Mesothelial cell of epicardium (in vitro differentiated cells): ENCODE measurements at regions not wholly inside any gene's neighbourhood (a gene's known extent, or its start where the extent isn't known, plus 50 kb on each side); places are given as distances from the start of the nearest gene placed in this dataset.

ENCODE experiments used
- DNase-seq, 2 experiments: peaks; one replicate each; pipeline ENCODE4 v3.0.0; 2021; ENCODE audit warnings: low spot score in 2 of 2; ENCODE audit not compliant: unreplicated experiment in 2 of 2
- H3K27ac Mint-ChIP-seq: 2 replicates; pipeline ENCODE4 v1.8.0; 2021; ENCODE audit warnings: mixed read lengths
- H3K27me3 Mint-ChIP-seq: 2 replicates; pipeline ENCODE4 v1.8.0; 2021; ENCODE audit warnings: low read depth, mixed read lengths
- H3K36me3 Mint-ChIP-seq: 2 replicates; pipeline ENCODE4 v1.8.0; 2021; ENCODE audit warnings: mixed read lengths
- H3K4me1 Mint-ChIP-seq: 2 replicates; pipeline ENCODE4 v1.8.0; 2021; ENCODE audit warnings: mixed read lengths
- H3K4me3 Mint-ChIP-seq: 2 replicates; pipeline ENCODE4 v1.8.0; 2021; ENCODE audit warnings: mild to moderate bottlenecking, moderate library complexity, mixed read lengths
- H3K9me3 Mint-ChIP-seq: 2 replicates; pipeline ENCODE4 v1.8.0; 2021; ENCODE audit warnings: mixed read lengths
- CTCF ChIP-seq: fragments of 200-600 bp; sonication (generic); IDR thresholded peaks from one replicate; pipeline ENCODE4 v1.5.0; 2021; ENCODE audit warnings: antibody characterized with exemption; ENCODE audit not compliant: unreplicated experiment

DNA sequence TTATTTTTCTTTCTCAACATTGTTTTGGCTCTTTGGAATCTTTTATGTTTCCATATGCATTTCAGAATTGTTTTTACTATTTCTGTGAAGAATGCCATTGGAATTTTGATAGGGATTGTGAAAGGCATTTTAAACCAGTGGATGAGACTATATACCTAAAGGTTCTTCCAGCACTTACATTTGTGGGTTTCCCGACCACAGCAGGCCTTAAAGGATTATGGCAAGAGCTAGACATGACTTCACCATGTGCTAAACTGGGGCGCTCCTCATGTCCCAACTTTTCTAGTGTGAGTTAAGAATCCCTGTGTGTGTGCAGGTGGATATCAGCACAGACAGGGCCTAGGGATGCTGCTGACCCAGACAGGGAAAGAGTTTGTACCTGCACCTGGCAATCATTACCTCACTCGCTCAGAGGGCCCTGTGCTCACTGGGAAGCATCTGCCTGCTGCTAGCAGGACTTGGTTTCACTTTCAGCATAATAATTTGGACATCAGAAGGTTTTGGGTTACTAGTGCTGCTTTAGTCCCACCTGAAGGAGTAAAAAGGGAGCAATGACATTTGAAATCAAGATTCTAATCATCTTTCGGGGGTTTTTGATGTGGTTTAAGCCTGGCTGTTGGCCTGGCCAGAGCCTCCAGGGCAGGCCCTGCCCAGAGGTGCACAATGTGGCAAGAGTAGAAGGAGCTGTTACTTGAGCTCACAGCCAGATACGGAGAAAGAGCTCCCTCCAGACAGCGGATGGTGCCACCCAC, 137.1 kb downstream of the CDC5L start:
- Mint-ChIP-seq H3K27me3 (peaks cover 13% of the 10 kb centered on the region), H3K36me3 (peaks cover 2% of the 10 kb centered on the region), H3K4me3 (no peak overlapping the region), H3K9me3 (peaks cover 28% of the 10 kb centered on the region), H3K27ac (no peak overlapping the region), H3K4me1 (peaks cover 4% of the 10 kb centered on the region)
- TF ChIP-seq CTCF, result no peak
- no peak for DNase-seq

- DNase-seq, result no peak
- no peak overlapping the region for H3K27ac Mint-ChIP-seq
- no peak overlapping the region for H3K4me3 Mint-ChIP-seq
- peaks cover 2% of the 10 kb centered on the region for H3K36me3 Mint-ChIP-seq
- no peak for TF ChIP-seq CTCF
- peaks cover 4% of the 10 kb centered on the region for H3K4me1 Mint-ChIP-seq
- H3K27me3 Mint-ChIP-seq, result peaks cover 15% of the 10 kb centered on the region
- peaks cover 20% of the 10 kb centered on the region for H3K9me3 Mint-ChIP-seq
Measured at GRCh38 chr6:44525761-44526351, 138.3 kb downstream of the CDC5L start.

DNA sequence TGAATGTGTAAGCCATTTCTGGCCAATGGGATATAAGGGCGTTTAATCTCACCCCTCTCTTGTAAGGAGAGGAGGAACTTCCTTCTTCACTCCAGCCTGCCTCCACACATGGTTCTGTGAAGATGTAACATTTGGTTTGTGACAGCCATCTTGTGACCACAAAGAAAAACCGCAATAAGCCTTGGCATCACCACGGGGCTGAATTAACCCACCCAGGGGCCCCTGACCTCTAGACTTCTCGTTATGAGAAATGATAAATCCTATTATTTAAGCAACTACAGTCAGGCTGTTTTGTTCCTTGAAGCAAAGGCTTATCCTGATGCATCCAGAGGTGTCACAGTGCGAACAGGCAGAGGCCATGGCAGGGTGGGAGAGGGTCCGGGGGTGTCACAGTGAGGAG, 139.7 kb downstream of the CDC5L start:
- no peak for TF ChIP-seq CTCF
- Mint-ChIP-seq H3K36me3 (peaks cover 2% of the 10 kb centered on the region), H3K27ac (no peak overlapping the region), H3K9me3 (peaks cover 9% of the 10 kb centered on the region), H3K27me3 (peaks cover 9% of the 10 kb centered on the region), H3K4me1 (peaks cover 4% of the 10 kb centered on the region), H3K4me3 (no peak overlapping the region)
- no peak for DNase-seq

DNA sequence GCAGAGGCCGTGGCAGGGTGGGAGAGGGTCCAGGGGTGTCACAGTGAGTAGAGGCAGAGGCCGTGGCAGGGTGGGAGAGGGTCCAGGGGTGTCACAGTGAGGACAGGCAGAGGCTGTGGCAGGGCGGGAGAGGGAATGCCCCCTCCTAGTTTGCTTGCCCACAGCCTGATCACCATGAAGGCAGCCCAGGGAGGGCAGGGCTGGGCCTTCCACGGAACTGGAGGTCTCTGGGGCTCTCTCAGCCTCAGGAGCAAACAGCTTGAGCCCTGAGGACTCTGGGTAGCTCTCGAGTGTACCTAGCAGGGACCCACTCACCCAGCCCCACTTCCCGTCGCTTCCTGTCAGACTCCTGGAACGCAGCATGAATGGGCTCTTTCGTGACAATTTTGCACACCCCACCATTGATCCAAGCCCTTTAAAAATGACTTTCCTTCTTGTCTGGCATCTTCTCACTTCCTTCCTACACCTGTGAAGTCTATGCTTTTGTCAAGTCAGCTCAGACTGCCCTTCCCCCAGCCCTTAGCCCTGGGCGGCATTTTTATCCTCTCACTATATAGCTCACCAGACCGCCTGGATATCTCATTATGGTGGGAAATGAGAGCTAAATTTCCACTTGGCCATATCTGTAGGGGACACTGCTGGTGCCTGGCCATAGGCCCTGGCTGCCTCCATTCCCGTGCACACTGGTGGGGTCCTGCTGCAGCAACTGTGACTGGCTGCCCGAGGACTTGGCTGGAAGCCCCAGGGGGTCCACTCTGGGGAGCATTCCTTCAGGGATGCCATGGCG, 140.3 kb downstream of the CDC5L start:
- Mint-ChIP-seq H3K36me3 (peaks cover 2% of the 10 kb centered on the region), H3K9me3 (peaks cover 9% of the 10 kb centered on the region), H3K27me3 (peaks cover 9% of the 10 kb centered on the region), H3K4me3 (no peak overlapping the region), H3K4me1 (peaks cover 4% of the 10 kb centered on the region), H3K27ac (no peak overlapping the region)
- DNase-seq, result no peak
- no peak for TF ChIP-seq CTCF

GRCh38 chr6:44528370-44528644, 140.8 kb downstream of the CDC5L start:
- DNase-seq, result no peak
- Mint-ChIP-seq H3K36me3 (peaks cover 2% of the 10 kb centered on the region), H3K27me3 (peaks cover 9% of the 10 kb centered on the region), H3K9me3 (peaks cover 9% of the 10 kb centered on the region), H3K4me1 (peaks cover 7% of the 10 kb centered on the region), H3K4me3 (no peak overlapping the region), H3K27ac (no peak overlapping the region)
- TF ChIP-seq CTCF, result no peak
